ENCODE measurements at regions not wholly inside any gene's neighbourhood (a gene's known extent, or its start where the extent isn't known, plus 50 kb on each side); places are given as distances from the start of the nearest gene placed in this dataset.
"Not testable (repeated sequence)": the region's sequence is repeated elsewhere in the genome, so short reads cannot be mapped to it uniquely, and the experiment has no call there.

DNA sequence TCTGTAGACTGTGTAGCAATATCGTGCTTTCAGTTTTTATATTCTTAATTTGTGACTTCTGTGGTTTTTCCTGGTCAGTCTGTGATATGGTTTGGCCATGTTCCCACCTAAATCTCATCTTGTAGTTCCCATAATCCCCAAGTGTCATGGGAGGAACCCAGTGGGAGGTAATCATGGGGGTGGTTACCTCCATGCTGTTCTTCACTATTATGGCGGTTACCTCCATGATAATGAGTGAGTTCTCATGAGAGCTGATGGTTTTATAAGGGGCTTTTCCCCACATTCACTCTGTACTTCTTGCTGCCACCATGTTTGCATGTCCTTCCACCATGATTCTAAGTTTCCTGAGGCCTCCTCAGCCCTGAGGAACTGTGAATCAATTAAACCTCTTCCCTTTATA, 169.8 kb downstream of the LEPR start:
- DNase-seq (ENCODE audit: low read depth) = no peak

GRCh38 chr1:65593516-65593915, 173.0 kb downstream of the LEPR start:
- DNase-seq (ENCODE audit: low read depth) = no peak

- no peak for DNase-seq (ENCODE audit: low read depth)
Measured at GRCh38 chr1:65595724-65596123, 175.3 kb downstream of the LEPR start.

GRCh38 chr1:65596768-65597167, 176.3 kb downstream of the LEPR start:
- no peak for DNase-seq (ENCODE audit: low read depth)

DNA sequence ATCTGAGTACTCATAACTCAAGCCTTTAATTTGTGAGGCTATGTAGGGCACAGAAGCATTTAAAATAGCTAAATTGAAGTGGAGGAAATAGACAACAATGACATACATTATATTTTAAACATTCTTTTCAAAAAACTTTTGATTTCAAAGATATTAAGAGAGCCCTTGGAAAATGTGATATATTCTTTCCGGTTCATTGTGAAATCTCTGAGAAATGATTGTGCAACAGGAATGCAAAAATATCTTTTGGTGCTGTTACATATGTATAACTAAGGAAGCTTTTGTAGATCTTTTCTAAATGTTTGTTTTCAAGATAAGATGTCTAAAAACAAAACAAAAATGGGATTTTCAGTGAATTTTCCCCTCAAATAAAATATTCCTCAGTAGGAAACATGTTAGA, 185.2 kb downstream of the LEPR start:
- no peak for DNase-seq (ENCODE audit: low read depth)

GRCh38 chr1:65606426-65606825, 186.0 kb downstream of the LEPR start:
- no peak for DNase-seq (ENCODE audit: low read depth)

DNA sequence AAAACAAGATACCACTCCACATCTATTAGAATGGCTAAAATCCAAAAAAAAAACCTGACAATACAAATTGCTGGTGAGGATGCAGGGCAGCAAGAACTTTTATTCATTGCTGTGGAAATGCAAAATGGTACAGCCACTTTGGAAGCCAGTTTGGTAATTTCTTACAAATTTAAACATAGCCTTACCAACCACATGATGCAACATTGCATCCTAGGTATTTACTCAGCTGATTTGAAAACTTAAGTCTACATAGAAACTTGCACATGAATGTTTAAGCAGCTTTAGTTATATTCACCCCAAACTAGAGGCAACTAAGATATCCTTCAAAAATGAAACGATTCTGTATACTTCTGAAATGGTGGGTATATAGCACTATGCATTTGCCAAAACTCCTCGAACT, 178.8 kb upstream of the PDE4B start:
- no peak for DNase-seq (ENCODE audit: low read depth)

- DNase-seq (ENCODE audit: low read depth) = no peak
Measured at GRCh38 chr1:65615859-65616258, 176.8 kb upstream of the PDE4B start.

DNA sequence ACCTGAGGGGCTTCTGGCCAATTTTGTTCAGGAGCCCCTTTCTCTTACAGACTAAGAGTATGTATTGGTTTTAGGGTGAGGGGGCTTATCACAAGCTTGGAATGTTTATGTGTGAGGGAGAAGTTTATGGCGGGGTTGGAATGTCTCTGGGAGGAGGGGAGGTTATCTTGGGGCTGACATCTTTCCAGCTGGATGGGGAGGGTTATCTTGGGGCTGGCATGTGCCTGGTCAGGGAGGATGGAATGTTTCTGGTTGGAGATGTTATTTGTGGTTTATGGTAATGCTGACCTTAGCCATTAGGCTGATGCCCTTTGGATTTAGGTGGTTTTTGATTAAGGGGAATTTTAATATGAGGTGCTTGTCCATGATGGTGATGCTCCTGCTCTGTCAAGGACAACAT, 171.0 kb upstream of the PDE4B start:
- DNase-seq (ENCODE audit: low read depth) = not testable (repeated sequence)

- DNase-seq (ENCODE audit: low read depth) = no peak
Measured at GRCh38 chr1:65623895-65624294, 168.8 kb upstream of the PDE4B start.

DNA sequence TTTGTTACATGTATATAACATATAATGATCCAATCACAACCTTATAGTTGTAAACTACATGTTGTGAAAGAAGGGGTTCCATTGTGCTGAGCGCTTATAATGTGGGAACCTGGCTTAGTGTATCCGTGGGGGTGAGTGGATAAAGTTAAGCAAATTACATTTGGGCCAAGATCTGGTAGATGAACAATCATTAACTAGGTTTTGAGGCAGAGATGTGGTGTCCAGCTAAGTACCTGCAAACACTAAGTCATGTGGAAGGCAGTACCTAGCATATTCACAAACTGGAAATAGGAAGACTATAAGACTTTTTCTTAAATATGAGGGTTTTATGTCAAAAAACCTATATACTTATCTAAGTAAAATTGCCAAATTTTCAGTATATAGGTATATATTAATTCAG, 167.2 kb upstream of the PDE4B start:
- no peak for DNase-seq (ENCODE audit: low read depth)

DNA sequence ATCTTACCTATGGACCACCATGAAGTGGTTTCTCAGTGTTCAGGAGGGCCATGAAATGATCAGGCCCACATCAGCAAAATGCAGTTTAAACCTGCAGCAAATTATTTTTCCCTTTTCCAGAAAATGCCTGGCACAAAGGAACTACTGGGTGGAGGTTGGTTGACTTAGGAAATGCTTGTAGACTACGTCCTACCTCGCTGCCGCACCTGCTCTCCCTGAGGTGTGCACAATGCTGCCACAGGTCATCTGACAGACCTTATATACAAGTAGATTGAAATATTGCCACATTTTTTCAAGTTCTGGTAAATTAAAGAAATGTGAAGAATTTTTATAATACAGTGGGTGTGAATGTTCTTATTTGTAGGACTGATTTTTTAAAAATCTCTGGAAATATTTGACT, 166.7 kb upstream of the PDE4B start:
- DNase-seq (ENCODE audit: low read depth) = no peak

- no peak for DNase-seq (ENCODE audit: low read depth)
Measured at GRCh38 chr1:65629788-65630187, 162.9 kb upstream of the PDE4B start.

GRCh38 chr1:65630855-65631254, 161.8 kb upstream of the PDE4B start:
- no peak for DNase-seq (ENCODE audit: low read depth)

GRCh38 chr1:65632235-65632634, 160.5 kb upstream of the PDE4B start:
- DNase-seq (ENCODE audit: low read depth) = no peak

- DNase-seq (ENCODE audit: low read depth) = no peak
Measured at GRCh38 chr1:65640046-65640445, 152.6 kb upstream of the PDE4B start.

DNA sequence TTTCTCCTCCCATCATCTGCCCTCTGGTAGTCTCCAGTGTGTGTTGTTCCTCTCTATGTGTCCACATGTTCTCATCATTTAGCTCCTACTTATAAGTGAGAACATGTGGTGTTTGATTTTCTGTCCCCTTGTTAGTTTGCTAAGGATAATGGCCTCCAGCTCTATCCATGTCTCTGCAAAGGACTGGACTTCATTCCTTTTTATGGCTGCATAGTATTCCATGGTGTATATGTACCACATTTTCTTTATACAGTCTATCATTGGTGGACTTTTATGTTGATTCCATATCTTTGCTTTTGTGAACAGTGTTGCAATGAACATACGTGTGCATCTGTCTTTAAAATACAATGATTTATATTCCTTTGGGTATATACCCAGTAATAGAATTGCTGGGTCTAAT, 143.5 kb upstream of the PDE4B start:
- DNase-seq (ENCODE audit: low read depth) = not testable (repeated sequence)

DNA sequence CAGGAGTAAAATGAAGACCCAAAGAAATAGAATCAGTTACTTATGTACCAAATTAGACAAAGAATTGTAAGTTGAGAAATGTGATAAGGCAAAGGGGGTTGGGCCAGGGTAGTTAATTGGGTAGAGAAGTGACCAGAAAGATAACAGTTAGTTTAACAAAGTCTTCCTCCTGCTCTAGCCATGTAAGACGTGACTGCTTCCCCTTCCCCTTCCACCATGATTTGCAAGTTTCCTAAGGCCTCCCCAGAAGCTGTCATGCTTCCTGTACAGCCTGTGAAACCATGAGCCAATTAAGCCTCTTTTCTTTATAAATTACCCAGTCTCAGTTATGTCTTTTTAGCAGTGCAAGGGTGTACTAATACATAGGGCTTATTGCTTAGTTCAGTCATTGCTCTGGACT, 142.0 kb upstream of the PDE4B start:
- peak; percentile 4 for DNase-seq (ENCODE audit: low read depth)

DNA sequence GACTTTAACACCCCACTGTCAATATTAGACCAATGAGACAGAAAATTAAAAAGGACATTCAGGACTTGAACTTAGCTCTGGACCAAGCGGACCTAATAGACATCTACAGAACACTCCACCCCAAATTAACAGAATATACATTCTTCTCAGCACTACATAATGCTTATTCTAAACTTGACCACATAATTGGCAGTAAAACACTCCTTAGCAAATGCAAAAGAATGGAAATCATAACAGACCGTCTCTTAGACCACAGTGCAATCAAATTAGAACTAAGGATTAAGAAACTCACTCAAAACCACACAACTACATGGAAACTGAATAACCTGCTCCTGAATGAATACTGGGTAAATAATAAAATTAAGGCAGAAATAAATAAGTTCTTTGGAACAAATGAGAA, 138.2 kb upstream of the PDE4B start:
- DNase-seq (ENCODE audit: low read depth) = not testable (repeated sequence)

- not testable (repeated sequence) for DNase-seq (ENCODE audit: low read depth)
Measured at GRCh38 chr1:65657609-65658008, 135.1 kb upstream of the PDE4B start.

DNA sequence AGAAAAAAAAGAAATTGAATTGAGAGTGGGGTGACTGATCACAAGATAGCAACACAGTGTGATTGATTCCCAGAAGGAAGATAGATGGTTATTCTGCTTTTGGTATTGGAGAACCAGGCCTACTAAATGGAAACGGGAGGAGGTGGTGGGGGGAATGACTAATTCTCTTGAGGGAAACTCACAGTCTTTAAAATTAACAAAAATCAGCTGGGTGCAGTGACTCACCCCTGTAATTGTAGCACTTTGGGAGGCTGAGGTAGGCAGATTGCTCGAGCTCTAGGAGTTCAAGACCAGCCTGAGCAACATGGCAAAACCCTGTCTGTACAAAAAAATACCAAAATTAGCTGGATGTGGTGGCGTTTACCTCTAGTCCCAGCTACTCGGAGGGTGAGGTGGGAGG, 134.6 kb upstream of the PDE4B start:
- DNase-seq (ENCODE audit: low read depth) = no peak

GRCh38 chr1:65668368-65668767, 124.3 kb upstream of the PDE4B start:
- no peak for DNase-seq (ENCODE audit: low read depth)

DNA sequence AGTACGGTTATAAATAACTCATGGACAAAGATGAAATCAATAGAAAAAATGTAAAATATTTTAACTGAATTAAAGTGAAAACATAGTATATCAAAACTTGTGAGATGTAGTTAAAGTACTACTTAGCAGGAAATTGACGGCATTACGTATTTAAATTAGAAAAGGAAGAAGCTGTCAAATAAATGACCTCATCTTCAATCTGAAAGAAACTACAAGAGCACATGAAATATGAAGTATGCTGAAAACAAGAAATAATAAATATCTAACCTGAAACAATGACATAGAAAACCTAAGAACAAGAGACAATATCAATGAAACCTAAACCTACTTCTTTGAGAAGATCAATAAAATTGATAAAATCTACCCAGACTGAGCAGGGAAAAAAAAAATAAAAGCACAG, 122.2 kb upstream of the PDE4B start:
- DNase-seq (ENCODE audit: low read depth) = no peak

DNA sequence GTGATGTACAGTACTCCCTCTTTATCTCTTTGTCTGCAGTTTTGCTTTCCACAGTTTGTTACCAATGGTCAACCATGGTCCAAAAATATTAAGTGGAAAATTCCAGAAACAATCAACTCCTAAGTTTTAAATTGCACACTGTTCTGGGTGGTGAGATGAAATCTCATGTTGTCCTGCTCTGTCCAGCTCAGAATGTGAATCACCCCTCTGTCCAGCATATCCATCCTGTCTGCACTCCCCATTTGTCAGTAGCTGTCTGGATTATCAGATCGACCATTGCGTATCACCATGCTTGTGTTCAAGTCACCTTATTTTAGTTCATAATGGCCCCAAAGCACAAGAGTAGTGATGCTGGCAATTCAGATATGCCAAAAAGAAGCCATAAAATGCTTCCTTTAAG, 118.2 kb upstream of the PDE4B start:
- DNase-seq (ENCODE audit: low read depth) = no peak

GRCh38 chr1:65679773-65680172, 112.9 kb upstream of the PDE4B start:
- no peak for DNase-seq (ENCODE audit: low read depth)

Measured in CMK (cell line).